Activated CD4-positive, CD25-positive, alpha-beta regulatory T cell treated with anti-CD3 and anti-CD28 coated beads, Interleukin-2, amount 50 U/mL, for 24 hours (primary cell): ENCODE measurements at regions not wholly inside any gene's neighbourhood (a gene's known extent, or its start where the extent isn't known, plus 50 kb on each side); places are given as distances from the start of the nearest gene placed in this dataset.

Source experiments
- ATAC-seq, 2 donors: fragments of 150-1000 bp; cut with Tn5 transposase; one replicate each; pipeline ENCODE4 v1.10.0; 2021; ENCODE audit warnings: mild to moderate bottlenecking in 1 of 2, moderate library complexity in 1 of 2

DNA sequence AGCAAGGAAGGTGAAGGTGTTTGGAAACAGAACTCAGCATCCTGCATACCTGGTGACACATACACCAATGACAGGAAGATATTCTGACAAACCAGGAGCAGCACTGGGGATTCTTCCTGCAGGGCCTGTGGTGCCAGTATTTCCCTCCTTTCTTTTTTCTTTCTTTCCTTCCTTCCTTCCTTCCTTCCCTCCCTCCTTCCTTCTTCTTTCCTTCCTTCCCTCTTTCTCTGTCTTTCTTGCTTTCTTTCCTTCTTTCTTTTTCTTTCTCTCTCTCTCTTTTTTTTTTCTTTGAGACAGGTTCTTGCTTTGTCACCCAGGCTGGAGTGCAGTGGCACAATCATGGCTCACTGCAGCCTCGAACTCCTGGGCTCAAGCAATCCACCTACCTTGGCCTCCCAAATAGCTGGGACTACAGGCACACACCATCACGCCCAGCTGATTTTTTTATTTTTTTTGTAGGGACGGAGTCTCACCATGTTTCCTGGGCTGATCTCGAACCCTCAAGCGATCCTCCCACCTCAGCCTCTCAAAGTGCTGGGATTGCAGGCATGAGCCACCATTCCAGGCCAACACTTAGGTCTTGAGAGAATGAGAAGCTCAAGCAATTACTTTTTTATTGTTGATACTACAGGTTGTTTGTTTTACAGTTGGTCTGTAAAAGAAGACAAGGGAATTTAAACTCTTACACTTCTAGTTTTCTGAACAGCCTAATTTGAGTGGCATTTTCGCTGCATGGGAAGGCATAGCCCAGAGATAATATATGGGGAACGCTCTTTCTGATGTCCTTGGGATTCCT, 54.7 kb upstream of the GATA6 start:
- no peak for ATAC-seq

DNA sequence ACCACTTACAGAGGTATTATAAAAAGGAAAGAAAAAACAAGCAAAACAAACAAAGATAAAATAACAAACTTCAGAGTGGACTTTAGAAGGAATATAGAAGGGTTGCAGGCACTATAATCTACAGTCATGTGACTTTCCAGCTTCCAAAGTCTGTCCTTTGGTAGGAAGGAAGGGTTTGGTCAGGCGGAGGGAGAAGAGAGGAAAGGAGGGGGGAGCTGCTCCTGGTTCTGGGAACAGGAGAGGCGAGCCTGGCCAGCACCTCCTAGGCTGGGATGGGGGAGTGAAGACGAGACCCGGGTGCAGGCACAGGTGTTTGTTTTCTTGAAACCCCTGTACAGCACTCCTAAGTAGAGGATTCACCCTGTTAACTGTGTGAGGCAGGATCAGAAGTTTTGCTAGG, 53.8 kb upstream of the GATA6 start:
- no peak for ATAC-seq
